HCT116 (cell line): ENCODE measurements at regions not wholly inside any gene's neighbourhood (a gene's known extent, or its start where the extent isn't known, plus 50 kb on each side); places are given as distances from the start of the nearest gene placed in this dataset.

Experiments
- ATAC-seq: fragments of 200-7000 bp; cut with Tn5 transposase; 2 replicates; pipeline ENCODE4 v1.9.1; 2020; ENCODE audit warnings: mild to moderate bottlenecking, moderate library complexity
- BruUV-seq: library from RNA; stranded (reverse); fragments of 400-500 nt; replicated peaks from 2 replicates; lab custom pipeline; 2021; lab: Mats Ljungman, UMichigan
- CTCF ChIA-PET: fragments of 300-600 bp; sonication (Branson Sonifier 250); formaldehyde crosslinking; loops from one replicate; lab custom pipeline; 2021; ENCODE audit warnings: antibody characterized with exemption; lab: Charles Lee
- POLR2A ChIA-PET: fragments of 300-600, 350-600 bp; sonication (Branson Sonifier 250); formaldehyde crosslinking; loops from one replicate; lab custom pipeline; 2021; ENCODE audit warnings: antibody characterized with exemption; lab: Charles Lee
- RAD21 ChIA-PET, 2 experiments: fragments of 300-600 bp; sonication (Branson Sonifier 250); formaldehyde crosslinking; loops; one replicate each; lab custom pipeline; 2023; ENCODE audit warnings: low total read pairs in 2 of 2; ENCODE audit not compliant: uncharacterized antibody in 2 of 2, unreplicated experiment in 2 of 2, low non-redundant PET in 1 of 2; lab: Charles Lee
- DNase-seq: peaks from one replicate; pipeline ENCODE4 v3.0.0-alpha.2; 2010; ENCODE audit warnings: low read depth, low spot score
- H2AFZ ChIP-seq: fragments of 200-600 bp; shearing (Covaris generic), sonication (generic); 2 replicates; pipeline ENCODE4 v1.6.1; 2017; ENCODE audit warnings: low read depth, mixed run types, mixed read lengths, antibody characterized with exemption, low read length; ENCODE audit not compliant: poor library complexity, severe bottlenecking
- H3K27ac ChIP-seq: 2 replicates; pipeline ENCODE4 v1.5.1; 2012; ENCODE audit warnings: low read depth, low read length
- H3K27me3 ChIP-seq: fragments of 200-600 bp; sonication (generic); 2 replicates; pipeline ENCODE4 v1.6.1; 2016; ENCODE audit warnings: mixed run types, low read length, mixed read lengths; ENCODE audit not compliant: insufficient read depth
- H3K36me3 ChIP-seq, 2 experiments: fragments of 200-500 bp in 1 of 2; fragments of 200-600 bp in 1 of 2; sonication (Bioruptor generic) in 1 of 2; sonication (generic) in 1 of 2; 2 replicates each; pipeline versions ENCODE4 v1.5.1 to v1.6.1; 2014 to 2016; ENCODE audit warnings: low read length in 2 of 2, inconsistent platforms in 1 of 2, mixed read lengths in 1 of 2, mixed run types in 1 of 2; ENCODE audit not compliant: insufficient read depth in 2 of 2, control insufficient read depth in 1 of 2
- H3K4me1 ChIP-seq, 2 experiments: fragments of 200-600 bp in 1 of 2; sonication (generic) in 1 of 2; 2 replicates each; pipeline versions ENCODE4 v1.5.1 to v1.6.1; 2012 to 2017; ENCODE audit warnings: low read length in 2 of 2, inconsistent platforms in 1 of 2, mild to moderate bottlenecking in 1 of 2, mixed read lengths in 1 of 2, mixed run types in 1 of 2, moderate library complexity in 1 of 2; ENCODE audit not compliant: insufficient read depth in 2 of 2, control insufficient read depth in 1 of 2
- H3K4me2 ChIP-seq: fragments of 200-600 bp; sonication (generic); 2 replicates; pipeline ENCODE4 v1.6.1; 2017; ENCODE audit warnings: mixed run types, low read length, mixed read lengths
- H3K4me3 ChIP-seq, 2 experiments: fragments of 200-600 bp in 1 of 2; sonication (generic) in 1 of 2; replicated peaks in 1 of 2; 2 replicates each; pipeline ENCODE4 v1.5.1; 2011 to 2016; ENCODE audit warnings: low read length in 2 of 2, control low read depth in 1 of 2, low read depth in 1 of 2, mild to moderate bottlenecking in 1 of 2, mixed read lengths in 1 of 2, mixed run types in 1 of 2
- H3K79me2 ChIP-seq: fragments of 200-600 bp; sonication (generic); 2 replicates; pipeline ENCODE4 v1.6.1; 2017; ENCODE audit warnings: mild to moderate bottlenecking, mixed run types, low read length, moderate library complexity, mixed read lengths; ENCODE audit not compliant: insufficient read depth
- H3K9ac ChIP-seq: fragments of 200-600 bp; sonication (generic); 2 replicates; pipeline ENCODE4 v1.6.1; 2016; ENCODE audit warnings: low read length, mixed read lengths
- H3K9me2 ChIP-seq: fragments of 200-600 bp; sonication (generic), shearing (Covaris generic); 2 replicates; pipeline ENCODE4 v1.6.1; 2017; ENCODE audit warnings: mixed run types, mild to moderate bottlenecking, moderate library complexity; ENCODE audit not compliant: insufficient read depth
- H3K9me3 ChIP-seq, 2 experiments: fragments of 200-500 bp in 1 of 2; fragments of 200-600 bp in 1 of 2; sonication (Bioruptor generic) in 1 of 2; sonication (generic) in 1 of 2; 2 replicates each; pipeline ENCODE4 v1.6.1; 2014 to 2017; ENCODE audit warnings: low read length in 2 of 2, mixed read lengths in 2 of 2, inconsistent platforms in 1 of 2, low read depth in 1 of 2, mild to moderate bottlenecking in 1 of 2, mixed run types in 1 of 2, moderate library complexity in 1 of 2; ENCODE audit not compliant: control insufficient read depth in 1 of 2, insufficient read depth in 1 of 2
- H4K20me1 ChIP-seq: fragments of 200-600 bp; sonication (generic), shearing (Covaris generic); 2 replicates; pipeline ENCODE4 v1.6.1; 2017; ENCODE audit warnings: mixed run types, mild to moderate bottlenecking, moderate library complexity; ENCODE audit not compliant: insufficient read depth
- ATF3 ChIP-seq: IDR thresholded peaks from 2 replicates; pipeline ENCODE4 v1.6.1; 2012
- CBX3 ChIP-seq: IDR thresholded peaks from 2 replicates; pipeline ENCODE4 v1.6.1; 2012; ENCODE audit warnings: low read depth
- CEBPB ChIP-seq: IDR thresholded peaks from 2 replicates; pipeline ENCODE4 v1.6.1; 2012; ENCODE audit warnings: low read depth
- CTCF ChIP-seq, 3 experiments: fragments of 200-600 bp in 1 of 3; sonication (generic) in 1 of 3; IDR thresholded peaks in 2 of 3; conservative IDR thresholded peaks in 1 of 3; 2 replicates each; pipeline ENCODE4 v1.5.1; 2012 to 2017; ENCODE audit warnings: low read depth in 2 of 3, low read length in 2 of 3, antibody characterized with exemption in 1 of 3, borderline replicate concordance in 1 of 3, control low read depth in 1 of 3, mild to moderate bottlenecking in 1 of 3, mixed read lengths in 1 of 3, mixed run types in 1 of 3, moderate library complexity in 1 of 3; ENCODE audit not compliant: insufficient read depth in 1 of 3
- EGR1 ChIP-seq: IDR thresholded peaks from 2 replicates; pipeline ENCODE4 v1.6.1; 2012; ENCODE audit warnings: low read depth
- EZH2 ChIP-seq: fragments of 200-600 bp; sonication (generic); IDR thresholded peaks from 2 replicates; pipeline ENCODE4 v1.6.1; 2017; ENCODE audit warnings: antibody characterized with exemption, mixed run types
- FOSL1 ChIP-seq: IDR thresholded peaks from 2 replicates; pipeline ENCODE4 v1.6.1; 2012; ENCODE audit warnings: low read depth
- JUND ChIP-seq: IDR thresholded peaks from 2 replicates; pipeline ENCODE4 v1.6.1; 2012
- MAX ChIP-seq: IDR thresholded peaks from 2 replicates; pipeline ENCODE4 v1.6.1; 2012
- POLR2A ChIP-seq: IDR thresholded peaks from 2 replicates; pipeline ENCODE4 v1.7.0; 2011; ENCODE audit warnings: borderline replicate concordance; ENCODE audit not compliant: insufficient read depth, insufficient read length; ENCODE audit errors: extremely low read depth
- POLR2AphosphoS5 ChIP-seq: IDR thresholded peaks from 2 replicates; pipeline ENCODE4 v1.6.1; 2011; ENCODE audit warnings: mild to moderate bottlenecking, low read depth, low read length, moderate library complexity
- RAD21 ChIP-seq: IDR thresholded peaks from 2 replicates; pipeline ENCODE4 v1.6.1; 2012; ENCODE audit warnings: low read depth, mild to moderate bottlenecking
- REST ChIP-seq: IDR thresholded peaks from 2 replicates; pipeline ENCODE4 v1.6.1; 2012; ENCODE audit warnings: low read depth
- SIN3A ChIP-seq: IDR thresholded peaks from 2 replicates; pipeline ENCODE4 v1.6.1; 2012; ENCODE audit warnings: low read depth
- SP1 ChIP-seq: IDR thresholded peaks from 2 replicates; pipeline ENCODE4 v1.6.1; 2012; ENCODE audit warnings: low read depth
- SRF ChIP-seq: IDR thresholded peaks from 2 replicates; pipeline ENCODE4 v1.6.1; 2012; ENCODE audit warnings: low read depth
- YY1 ChIP-seq: IDR thresholded peaks from 2 replicates; pipeline ENCODE4 v1.6.1; 2011; ENCODE audit warnings: low read length, low read depth, moderate library complexity, mild to moderate bottlenecking; ENCODE audit not compliant: insufficient replicate concordance; ENCODE audit errors: extremely low read depth
- ZFX ChIP-seq: fragments of 450-650 bp; IDR thresholded peaks from 2 replicates; pipeline ENCODE4 v1.6.1; 2017
- ZNF274 ChIP-seq: fragments of 200-500 bp; sonication (Bioruptor generic); IDR thresholded peaks from 2 replicates; pipeline ENCODE4 v1.6.1; 2014; ENCODE audit warnings: mild to moderate bottlenecking, low read depth, low read length, inconsistent platforms
- intact Hi-C: fragments of 100-400 bp; cut with micrococcal nuclease; formaldehyde crosslinking; loops from 2 replicates; pipeline ENCODE4 v1.10.0; 2022

- H3K4me2 ChIP-seq = no peak overlapping the region
- ATAC-seq = no peak
- H3K9ac ChIP-seq = no peak overlapping the region
- H3K79me2 ChIP-seq = no peaks in the 10 kb centered on the region
- DNase-seq = no peak
- intact Hi-C loops = no loop called here
- no peaks in the 10 kb centered on the region for H3K4me1 ChIP-seq
- no peaks in the 10 kb centered on the region for H4K20me1 ChIP-seq
- H3K4me3 ChIP-seq = no peak overlapping the region
- BruUV-seq = no TSS peak
- TF ChIP-seq POLR2AphosphoS5 (no peak), POLR2A (no peak), RAD21 (no peak), SIN3A (no peak), MAX (no peak), REST (no peak), SRF (no peak), CTCF (IDR thresholded peaks at IDR 0.05 in 2 of 3, conservative IDR thresholded peaks at IDR 0.05 in 1 of 3; ENCODE audit: borderline replicate concordance in 1 of 3, insufficient read depth in 1 of 3, low read depth in 2 of 3, low read length in 2 of 3) (no peak), FOSL1 (no peak), YY1 (no peak), ATF3 (no peak), CBX3 (no peak), EZH2 (no peak), ZFX (no peak), ZNF274 (no peak), SP1 (no peak), CEBPB (no peak), JUND (no peak), EGR1 (no peak)
- no peak overlapping the region for H2AFZ ChIP-seq
- H3K36me3 ChIP-seq = no peaks in the 10 kb centered on the region
- ChIA-PET CTCF (no interaction called here), POLR2A (no interaction called here), RAD21 (no interaction called here)
- H3K9me2 ChIP-seq = no peaks in the 10 kb centered on the region
- no peak overlapping the region for H3K27ac ChIP-seq
- peaks cover 4 to 43% of the 10 kb centered on the region in 2 experiments; a peak in 2 of 4 replicates for H3K9me3 ChIP-seq
- H3K27me3 ChIP-seq = no peaks in the 10 kb centered on the region
Measured at GRCh38 chr19:31066385-31066784, 282.9 kb downstream of the TSHZ3 start.
